GM18520 (cell line): ENCODE measurements at regions not wholly inside any gene's neighbourhood (a gene's known extent, or its start where the extent isn't known, plus 50 kb on each side); places are given as distances from the start of the nearest gene placed in this dataset.
A peak's percentile ranks its signal among the peaks of the same experiment; 100 is the strongest.
"Not testable (repeated sequence)": the region's sequence is repeated elsewhere in the genome, so short reads cannot be mapped to it uniquely, and the experiment has no call there.

Experiments used
- ATAC-seq: cut with Tn5 transposase; IDR thresholded peaks from one replicate; pipeline ENCODE4 v1.9.1; 2021; ENCODE audit not compliant: unreplicated experiment

DNA sequence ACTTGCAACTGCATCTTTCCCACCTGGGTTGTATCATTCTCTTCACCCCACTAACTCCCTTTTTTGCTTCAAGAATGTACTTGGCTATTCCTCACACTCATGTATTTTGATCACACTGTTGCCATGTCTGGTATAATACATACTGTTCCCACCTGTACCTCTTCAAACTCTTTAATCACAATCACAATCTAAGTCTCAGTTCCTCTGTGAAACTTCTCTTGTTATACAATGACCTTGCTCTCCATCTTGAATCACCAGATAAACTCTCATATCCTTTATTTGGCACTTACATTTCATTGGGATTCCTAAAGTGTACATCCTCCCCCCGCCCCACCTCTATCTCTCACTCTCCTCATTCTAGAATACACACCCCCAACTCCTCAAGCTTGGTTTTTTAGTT is 516.0 kb upstream of the CHORDC1 start:
- no peak for ATAC-seq

DNA sequence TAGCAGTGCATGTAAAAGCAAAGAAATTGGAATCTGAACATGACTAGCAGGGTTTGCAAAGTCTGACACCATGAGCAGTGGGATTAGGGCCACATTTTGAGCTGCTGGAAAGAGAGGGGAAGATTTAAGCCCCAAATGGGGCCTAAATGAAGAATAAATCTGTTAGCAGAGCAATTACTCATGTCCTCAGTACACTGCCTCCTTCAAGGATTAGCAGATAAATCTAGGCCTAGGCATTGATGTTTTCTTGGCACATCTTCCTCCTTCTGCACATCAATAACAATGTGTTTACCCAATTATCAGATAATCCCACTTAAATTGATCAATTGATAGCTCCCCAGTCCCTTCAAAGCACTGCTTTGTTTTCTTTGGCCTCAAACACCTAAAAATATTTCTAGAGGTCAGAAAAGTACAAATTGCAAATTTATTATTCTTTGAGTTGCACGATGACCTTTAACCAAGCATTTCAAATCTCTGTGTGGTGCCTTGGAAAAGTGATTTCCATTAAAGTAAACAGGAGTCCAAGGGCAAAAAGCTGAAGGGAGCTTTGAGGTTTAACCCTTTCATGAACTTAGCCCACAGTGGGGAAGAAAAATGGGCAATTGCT is 514.7 kb upstream of the CHORDC1 start:
- ATAC-seq: no peak

DNA sequence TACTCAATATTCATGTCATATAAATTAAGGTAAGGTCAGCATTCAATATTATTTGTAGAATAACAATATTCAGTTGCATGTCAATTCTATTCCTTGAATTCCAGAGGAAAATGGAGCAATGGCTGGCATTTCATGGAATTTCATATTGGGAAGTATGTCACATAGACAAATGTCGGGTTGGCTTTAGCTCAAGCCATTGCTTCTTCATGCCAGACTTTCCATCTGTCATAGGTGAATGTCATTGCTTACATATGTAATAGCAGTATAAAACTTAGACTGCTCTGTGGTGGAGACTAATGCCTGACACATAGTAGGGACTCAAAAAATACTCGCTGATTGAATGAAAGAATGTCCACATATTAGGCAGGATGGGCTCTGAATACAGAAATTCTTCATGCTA is 509.6 kb upstream of the CHORDC1 start:
- no peak for ATAC-seq

DNA sequence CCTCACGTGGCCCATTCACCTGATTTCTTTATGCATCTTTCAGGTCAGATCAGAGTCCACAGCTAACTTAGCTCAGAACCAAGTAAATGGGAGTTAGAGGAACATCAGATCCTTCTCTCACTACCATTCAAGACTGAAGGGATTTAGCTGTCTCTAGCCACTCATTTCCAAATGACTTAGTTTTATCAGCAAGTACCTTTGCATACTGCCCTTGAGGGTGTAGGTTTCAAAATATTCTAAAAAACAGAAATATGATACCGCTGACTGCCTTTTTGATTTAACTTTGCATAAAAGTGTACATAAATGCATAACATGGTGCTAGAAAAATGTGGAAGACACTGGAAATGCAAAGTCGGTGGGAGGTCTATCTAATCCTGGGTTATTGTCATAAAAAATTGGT is 500.6 kb upstream of the CHORDC1 start:
- no peak for ATAC-seq

DNA sequence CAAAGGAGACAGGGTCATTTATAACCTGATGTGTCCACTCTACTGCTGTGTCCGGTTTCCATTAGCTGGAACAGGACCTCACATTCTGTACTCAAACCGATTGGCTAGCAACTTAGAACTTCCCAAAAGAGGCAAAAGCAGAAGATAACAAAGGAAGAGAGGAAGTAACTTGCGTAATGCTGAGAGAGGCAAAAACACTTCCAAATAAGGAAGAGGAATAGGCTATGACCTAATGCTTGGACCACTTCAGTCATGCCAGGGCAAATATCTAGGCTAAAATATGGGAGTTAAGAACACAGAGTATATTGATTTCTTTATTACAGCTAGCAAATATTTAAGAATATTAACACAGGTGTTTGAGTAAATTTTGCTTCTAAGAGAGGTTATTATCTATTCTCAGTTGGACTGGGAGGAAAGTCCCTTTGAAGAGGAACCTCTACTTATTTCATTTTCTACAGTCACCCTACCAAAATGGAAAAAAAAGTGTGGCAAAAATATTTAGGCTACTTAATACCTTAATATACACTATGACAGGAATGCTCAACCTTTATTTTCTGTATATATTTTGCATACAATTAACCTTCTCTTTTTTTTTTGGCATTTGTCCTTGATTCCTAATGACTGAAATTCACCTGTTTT is 499.8 kb upstream of the CHORDC1 start:
- ATAC-seq: no peak

DNA sequence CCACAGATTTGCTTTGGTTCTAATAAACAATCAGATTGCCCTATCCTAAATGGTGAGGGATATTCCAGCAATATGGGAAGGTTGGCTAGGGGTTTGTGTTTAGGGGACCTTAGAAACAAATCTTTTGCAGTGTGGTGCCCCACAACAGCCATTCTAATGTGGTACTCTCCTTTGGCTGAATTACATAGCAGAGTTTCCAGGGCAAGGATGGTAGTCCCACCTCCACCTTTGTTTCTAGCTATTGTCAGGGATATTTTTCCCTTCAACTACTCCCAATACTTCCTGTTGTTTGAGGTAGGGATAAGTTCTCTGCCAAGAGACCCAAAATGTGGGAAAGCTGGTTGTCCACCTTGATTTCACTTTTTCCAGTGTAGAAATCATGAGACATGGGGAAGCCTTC is 494.7 kb upstream of the CHORDC1 start:
- ATAC-seq: no peak

DNA sequence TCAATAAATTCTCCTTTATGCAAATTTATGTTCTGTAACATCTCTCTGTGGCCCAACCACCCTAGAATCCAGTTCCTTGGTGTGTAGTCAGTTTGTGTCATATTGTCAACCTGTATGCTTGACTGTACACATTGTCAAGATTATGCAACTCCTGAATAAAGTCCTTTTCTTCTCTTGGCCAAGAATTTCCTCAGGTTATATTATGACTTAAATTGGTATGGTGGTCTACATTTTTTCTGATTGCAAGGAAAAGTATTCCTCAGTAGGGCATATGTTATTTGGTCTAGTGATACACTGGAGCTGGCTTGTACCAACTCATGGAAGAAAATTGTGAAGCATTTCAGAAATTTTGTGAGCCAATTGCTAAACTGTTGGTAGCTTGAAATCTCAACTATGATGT is 482.8 kb upstream of the CHORDC1 start:
- no peak for ATAC-seq

DNA sequence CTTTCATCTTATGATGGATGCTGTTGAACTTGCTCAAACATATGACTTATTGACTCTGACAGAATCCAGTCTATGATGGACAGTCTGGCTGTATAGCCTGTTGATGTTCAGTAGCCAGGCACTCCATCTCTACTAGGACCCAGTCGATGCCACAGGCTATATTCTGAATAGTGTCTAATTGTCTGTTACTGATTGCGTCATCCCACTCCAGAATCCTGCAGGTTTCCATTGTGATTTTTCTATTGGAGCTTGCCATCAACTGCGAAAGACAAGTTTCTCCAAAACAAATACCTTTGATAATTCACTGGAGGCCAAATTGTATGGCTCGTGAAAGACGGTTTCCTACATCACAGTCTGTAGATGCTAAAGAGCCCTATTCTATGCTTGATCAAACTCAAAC is 481.7 kb upstream of the CHORDC1 start:
- no peak for ATAC-seq

DNA sequence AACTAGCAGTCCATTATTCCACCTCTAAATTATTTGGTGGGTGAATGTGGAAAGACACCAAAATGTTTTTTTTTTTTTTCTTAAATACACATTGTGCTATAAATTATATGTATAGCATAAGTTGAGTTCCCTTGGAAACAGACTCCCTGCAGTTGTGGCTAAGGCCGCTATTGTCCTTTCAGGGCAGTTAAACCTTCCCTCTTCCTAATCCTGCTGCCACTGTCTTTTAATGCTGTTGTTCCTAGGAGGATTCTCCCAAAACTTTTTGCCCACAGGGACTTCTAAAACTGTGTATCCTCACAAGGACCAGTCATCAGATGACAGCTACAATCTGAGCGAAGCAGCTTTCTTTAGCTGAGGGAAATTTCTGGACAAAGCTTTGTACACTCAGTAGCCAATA is 478.9 kb upstream of the CHORDC1 start:
- no peak for ATAC-seq

DNA sequence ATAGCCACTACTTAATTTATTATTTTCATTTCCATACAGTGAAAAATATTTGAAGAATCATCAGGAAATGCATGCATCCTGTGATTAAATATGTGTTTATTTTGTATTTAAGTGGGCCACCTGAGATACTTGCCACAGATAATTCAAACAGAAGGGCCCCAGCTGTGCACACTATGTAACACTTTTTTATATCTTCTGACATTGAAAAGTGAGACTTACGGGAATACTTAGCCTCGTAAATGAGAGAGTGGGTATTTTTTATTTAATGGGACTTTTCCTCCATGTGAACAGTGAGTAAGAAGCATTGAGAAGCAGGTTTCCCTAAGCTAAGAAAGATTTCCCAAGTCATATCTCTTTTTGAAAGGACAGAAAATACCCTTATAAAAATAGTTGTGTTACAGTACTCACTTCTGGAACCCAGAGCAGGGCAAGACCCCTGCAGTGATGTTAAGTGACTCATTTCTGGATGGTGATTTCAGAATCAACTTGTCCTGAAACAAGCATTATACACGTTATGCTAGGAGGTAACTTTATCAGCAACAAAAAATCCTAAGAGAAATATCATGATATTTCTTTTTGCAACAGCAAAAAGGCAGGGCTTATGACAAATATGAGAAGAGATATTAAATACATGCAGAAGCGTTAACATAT is 478.1 kb upstream of the CHORDC1 start:
- peak; percentile 81 for ATAC-seq

DNA sequence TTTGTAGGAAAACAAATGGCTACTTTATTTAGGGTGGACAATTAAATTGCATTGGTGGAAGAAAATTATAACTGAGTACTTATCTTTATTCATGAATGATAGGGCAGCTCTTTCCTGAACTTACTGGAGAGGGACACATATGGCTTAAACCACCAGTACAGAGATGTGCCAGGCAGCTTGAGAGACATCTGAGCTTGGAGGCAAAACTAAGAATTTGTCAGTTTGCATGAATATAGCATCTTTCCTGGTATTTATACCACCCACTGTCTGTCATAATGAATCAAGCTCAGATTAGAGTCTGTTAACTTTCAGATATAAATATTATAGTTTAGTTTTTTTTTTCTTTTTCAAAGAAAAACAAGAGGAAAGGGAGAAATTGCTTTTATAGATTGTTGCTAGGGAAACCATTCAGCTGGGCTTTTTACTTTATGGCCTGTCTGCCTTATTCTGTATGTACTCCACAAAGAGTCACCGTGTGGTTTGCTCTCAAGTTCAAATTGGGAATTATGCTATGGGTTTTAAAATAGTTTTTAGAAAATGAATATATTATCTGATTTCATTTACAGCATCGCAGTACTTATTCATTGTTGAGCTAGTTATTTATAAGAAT is 477.0 kb upstream of the CHORDC1 start:
- no peak for ATAC-seq

DNA sequence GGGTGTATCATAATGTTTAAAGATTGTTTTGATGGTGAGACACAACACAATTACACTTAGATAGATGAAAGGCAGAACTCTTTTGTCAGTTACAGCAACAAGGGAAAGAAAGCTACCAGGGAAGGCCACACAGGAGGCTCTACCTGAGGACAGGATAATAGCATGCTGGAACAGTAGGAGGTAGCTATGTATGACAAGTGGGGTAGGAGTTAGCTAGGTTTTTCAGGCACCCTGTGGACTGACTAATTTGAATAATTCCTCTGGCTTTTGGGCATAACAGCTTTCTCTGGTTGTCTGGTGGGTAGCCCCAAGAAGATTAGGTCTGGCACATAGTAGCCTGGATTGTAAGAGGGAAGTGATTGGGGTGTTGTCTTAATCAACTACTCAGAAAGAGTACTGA is 475.4 kb upstream of the CHORDC1 start:
- ATAC-seq: no peak

DNA sequence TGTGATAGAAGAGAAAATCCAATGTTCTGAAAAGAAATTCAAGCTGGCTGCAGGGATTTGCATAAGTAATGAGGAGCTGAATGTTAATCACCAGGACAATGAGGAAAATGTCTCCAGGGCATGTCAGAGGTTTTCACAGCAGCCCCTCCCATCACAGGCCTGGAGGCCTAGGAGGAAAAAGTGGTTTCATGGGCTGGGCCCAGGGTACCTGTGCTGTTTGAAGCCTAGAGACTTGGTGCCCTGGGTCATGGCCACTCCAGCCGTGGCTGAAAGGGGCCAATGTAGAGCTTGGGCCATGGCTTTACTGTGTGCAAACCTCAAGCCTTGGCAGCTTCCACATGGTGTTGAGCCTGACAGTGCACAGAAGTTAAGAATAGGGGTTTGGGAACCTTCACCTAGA is 452.6 kb upstream of the CHORDC1 start:
- not testable (repeated sequence) for ATAC-seq

DNA sequence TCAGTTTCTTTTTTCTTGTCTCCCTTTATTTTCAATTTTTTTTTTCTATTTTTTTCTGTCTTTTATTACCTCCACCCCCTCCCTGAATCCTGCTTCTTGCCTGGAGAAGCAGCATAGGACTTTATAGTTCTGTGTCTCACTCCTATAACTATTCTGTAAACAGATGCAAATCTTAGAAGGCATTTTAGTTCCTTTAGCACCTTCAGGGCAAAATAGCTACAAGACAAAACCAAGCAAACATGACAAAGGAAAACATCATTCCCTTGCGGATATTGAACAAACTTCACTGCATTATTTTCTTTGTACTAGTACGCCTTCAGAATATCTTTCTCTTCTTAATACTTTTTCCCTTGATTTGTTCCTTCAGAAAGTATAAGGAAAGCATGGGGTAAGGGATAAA is 446.2 kb upstream of the CHORDC1 start:
- ATAC-seq: no peak

DNA sequence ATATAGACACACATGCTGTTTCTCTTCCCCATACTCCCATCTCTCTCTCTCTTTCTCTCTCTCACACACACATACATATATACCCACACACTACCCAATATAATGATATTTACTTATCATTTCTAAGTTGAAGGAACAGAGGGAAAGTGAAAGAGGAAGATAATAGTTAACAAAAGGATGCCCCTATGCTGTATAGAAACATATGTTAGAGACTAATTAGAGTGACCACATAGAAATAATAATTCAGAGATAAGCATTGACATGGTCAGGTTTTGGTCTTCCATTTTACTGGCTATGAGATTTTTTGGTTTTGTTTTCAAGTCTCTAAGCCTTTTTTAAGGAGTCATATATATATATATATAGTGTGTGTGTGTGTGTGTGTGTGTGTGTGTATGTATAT is 445.7 kb upstream of the CHORDC1 start:
- no peak for ATAC-seq

DNA sequence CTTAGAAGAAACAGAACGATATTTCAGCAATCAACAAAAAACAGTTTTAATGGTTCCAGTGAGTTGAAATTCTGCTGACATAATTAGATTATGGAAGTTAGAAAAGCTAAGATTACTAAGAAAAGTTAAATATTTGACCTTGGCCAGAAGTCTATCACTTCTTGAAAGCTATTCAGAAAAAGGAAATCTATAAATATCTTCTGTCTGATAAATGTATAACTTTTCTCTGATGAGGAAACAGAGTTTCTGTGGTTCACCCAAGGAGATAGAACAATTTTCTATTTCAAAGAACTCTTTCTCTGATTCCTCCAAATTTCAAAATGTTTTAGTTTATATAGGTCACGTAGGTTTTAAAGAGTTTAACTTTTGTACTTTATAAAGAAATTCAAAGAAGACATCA is 438.4 kb upstream of the CHORDC1 start:
- no peak for ATAC-seq

DNA sequence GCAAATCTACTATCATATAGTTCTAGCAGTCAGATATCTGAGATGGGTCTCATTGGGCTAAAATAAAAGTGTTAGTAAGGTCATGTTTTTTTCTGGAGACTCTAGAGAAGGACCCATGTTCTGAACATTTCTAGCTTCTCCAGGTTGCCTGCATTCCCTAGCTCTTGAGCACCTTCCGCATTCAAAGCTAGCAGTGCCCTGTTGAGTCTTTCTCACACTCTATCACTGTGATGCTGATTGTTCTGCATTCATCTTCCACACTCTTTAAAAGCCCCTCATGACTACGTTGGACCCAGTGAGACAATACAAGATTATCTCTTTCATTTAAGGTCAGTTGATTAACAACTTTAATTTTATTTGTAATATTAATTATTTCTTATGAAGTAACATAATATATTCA is 433.3 kb upstream of the CHORDC1 start:
- no peak for ATAC-seq

DNA sequence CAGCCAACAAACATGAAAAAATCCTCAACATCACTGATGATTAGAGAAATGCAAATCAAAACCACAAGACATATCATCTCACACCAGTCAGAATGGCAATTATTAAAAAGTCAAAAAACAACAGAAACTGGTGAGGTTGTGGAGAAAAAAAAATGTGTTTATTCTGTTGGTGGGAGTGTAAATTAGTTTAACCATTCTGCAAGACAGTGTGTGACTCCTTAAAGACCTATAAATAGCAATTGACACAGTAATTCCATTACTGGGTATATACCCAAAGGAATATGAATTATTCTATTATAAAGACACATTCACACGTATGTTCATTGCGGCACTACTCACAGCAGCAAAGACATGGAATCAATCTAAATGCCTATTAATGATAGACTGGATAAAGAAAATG is 427.3 kb upstream of the CHORDC1 start:
- ATAC-seq: no peak

DNA sequence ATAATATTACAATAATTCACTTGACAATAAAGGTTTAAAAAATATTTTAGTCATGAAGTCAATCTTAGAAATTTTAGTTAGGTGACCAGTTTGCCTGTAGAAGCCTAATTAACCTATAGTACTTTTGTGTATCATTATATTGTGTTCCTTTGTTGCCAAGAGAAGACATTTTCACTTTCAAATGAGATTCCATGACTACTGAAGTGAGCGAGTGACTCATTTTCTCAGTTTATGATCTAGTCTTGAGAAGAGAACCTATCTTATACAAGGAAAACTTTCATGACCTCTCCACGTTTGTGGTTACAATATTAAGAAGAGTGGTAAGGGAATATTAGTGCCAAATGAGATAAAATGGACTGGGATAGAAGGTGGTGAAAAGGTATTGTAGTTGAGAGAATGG is 423.9 kb upstream of the CHORDC1 start:
- no peak for ATAC-seq

DNA sequence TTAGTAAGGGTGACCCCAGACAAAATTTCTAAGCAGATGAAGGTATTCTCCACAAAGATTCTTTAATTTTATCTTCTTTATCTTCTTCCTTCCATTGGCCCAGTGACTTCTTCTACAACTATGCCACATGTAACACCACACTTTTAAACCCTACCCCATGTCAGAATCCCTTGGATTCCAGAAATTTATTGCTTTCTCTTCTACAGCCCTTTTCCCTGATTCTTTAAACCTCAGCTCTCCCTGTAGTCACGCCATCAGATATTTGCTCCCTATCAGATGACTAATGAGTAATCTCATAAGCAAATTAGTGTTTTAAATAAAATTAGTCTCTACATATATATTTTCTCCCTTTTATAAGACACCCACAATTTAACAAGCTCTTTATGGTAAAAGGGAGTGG is 423.4 kb upstream of the CHORDC1 start:
- no peak for ATAC-seq

DNA sequence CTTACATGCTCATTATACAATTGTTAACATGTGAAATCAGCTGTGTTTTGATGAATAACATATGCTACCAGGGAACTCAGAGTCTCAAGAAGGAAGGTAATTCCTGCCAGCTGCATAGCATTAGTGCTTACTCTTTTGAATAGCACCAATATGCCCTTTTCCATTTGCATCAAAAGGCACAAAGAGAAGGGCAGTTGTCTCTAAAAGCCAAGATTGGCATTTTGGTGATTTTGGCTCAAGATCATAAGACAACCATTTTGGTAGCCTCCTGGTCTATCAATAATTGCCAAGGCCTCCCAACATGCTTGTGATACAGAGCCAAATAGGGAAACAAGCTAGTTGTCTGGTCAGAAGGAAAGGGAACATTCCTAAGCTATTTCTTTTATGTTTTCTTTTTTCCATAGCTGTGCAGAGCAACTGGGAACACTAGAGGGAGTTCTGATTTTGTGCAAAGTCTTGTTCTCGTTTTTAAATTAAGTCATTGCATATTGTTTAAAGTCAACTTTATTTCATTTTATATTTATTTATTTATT is 416.7 kb upstream of the CHORDC1 start:
- no peak for ATAC-seq

DNA sequence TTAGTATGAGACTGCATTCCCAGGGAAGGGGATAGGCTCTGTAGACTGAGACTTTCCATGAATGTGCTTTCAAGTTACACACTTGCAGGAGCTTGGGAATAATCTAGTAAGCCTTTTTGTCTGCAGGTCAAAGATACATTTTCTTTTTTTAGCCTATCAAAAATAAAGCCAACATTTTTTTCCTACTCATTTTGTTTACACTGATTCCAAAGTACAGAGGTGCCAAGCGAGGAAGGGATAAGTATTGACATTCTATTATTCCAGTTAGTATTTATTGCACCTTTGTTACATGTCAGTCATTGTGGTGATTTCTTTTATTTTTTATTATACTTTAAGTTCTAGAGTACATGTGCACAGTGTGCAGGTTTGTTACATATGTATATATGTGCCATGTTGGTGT is 413.0 kb upstream of the CHORDC1 start:
- ATAC-seq: no peak
